SK-N-SH (cell line): ENCODE measurements at regions not wholly inside any gene's neighbourhood (a gene's known extent, or its start where the extent isn't known, plus 50 kb on each side); places are given as distances from the start of the nearest gene placed in this dataset.

Experiments
- CTCF ChIA-PET: fragments of 300-600, 350-600 bp; formaldehyde crosslinking; extraction: SDS; loops from one replicate; lab custom pipeline; 2021; lab: Yijun Ruan, JAX
- POLR2A ChIA-PET: fragments of 350-600 bp; sonication (Branson Sonifier 250); formaldehyde crosslinking; extraction: SDS; loops from one replicate; lab custom pipeline; 2020; ENCODE audit warnings: antibody characterized with exemption, inconsistent platforms; lab: Yijun Ruan, JAX
- DNase-seq: peaks from one replicate; pipeline ENCODE4 v3.0.0; 2012
- H2AFZ ChIP-seq: fragments of 200-600 bp; sonication (generic); 2 replicates; pipeline ENCODE4 v1.8.1; 2016; ENCODE audit warnings: antibody characterized with exemption, mild to moderate bottlenecking, low read depth
- H3F3A ChIP-seq: fragments of 200-600 bp; sonication (generic); replicated peaks from 2 replicates; pipeline ENCODE3; 2016; ENCODE audit warnings: antibody characterized with exemption, mild to moderate bottlenecking; ENCODE audit not compliant: insufficient read depth
- H3K27ac ChIP-seq, 2 experiments: fragments of 200-500 bp in 1 of 2; fragments of 200-600 bp in 1 of 2; sonication (Bioruptor generic) in 1 of 2; sonication (generic), shearing (Covaris generic) in 1 of 2; 2 replicates each; pipeline versions ENCODE4 v1.5.1 to v1.6.1; 2014 to 2016; ENCODE audit warnings: low read depth in 2 of 2, inconsistent platforms in 1 of 2, low read length in 1 of 2, mild to moderate bottlenecking in 1 of 2, mixed read lengths in 1 of 2
- H3K27me3 ChIP-seq: fragments of 200-600 bp; sonication (generic), shearing (Covaris generic); 2 replicates; pipeline ENCODE4 v1.6.1; 2016; ENCODE audit warnings: mixed run types; ENCODE audit not compliant: insufficient read depth
- H3K36me3 ChIP-seq, 2 experiments: fragments of 200-500 bp in 1 of 2; fragments of 200-600 bp in 1 of 2; sonication (Bioruptor generic) in 1 of 2; sonication (generic) in 1 of 2; replicated peaks in 1 of 2; 2 replicates each; pipeline versions ENCODE3 to v1.5.1; 2014 to 2016; ENCODE audit warnings: low read length in 1 of 2, mild to moderate bottlenecking in 1 of 2; ENCODE audit not compliant: insufficient read depth in 2 of 2, control insufficient read depth in 1 of 2
- H3K4me1 ChIP-seq, 2 experiments: fragments of 200-500 bp in 1 of 2; fragments of 200-600 bp in 1 of 2; sonication (Bioruptor generic) in 1 of 2; sonication (generic), shearing (Covaris generic) in 1 of 2; 2 replicates each; pipeline versions ENCODE4 v1.5.1 to v1.6.1; 2014 to 2016; ENCODE audit warnings: low read depth in 1 of 2, low read length in 1 of 2, mixed run types in 1 of 2; ENCODE audit not compliant: insufficient read depth in 2 of 2, control insufficient read depth in 1 of 2
- H3K4me2 ChIP-seq: fragments of 200-600 bp; sonication (generic), shearing (Covaris generic); 2 replicates; pipeline ENCODE4 v1.6.1; 2017; ENCODE audit warnings: mixed run types
- H3K4me3 ChIP-seq, 2 experiments: fragments of 200-500 bp in 1 of 2; fragments of 200-600 bp in 1 of 2; sonication (Bioruptor generic) in 1 of 2; sonication (generic), shearing (Covaris generic) in 1 of 2; 2 replicates each; pipeline versions ENCODE4 v1.5.1 to v1.8.1; 2014 to 2016; ENCODE audit warnings: low read depth in 2 of 2, inconsistent platforms in 1 of 2, low read length in 1 of 2, mild to moderate bottlenecking in 1 of 2, mixed read lengths in 1 of 2, moderate library complexity in 1 of 2
- H3K79me2 ChIP-seq: fragments of 200-600 bp; sonication (generic); 2 replicates; pipeline ENCODE4 v1.8.1; 2017; ENCODE audit warnings: mild to moderate bottlenecking; ENCODE audit not compliant: insufficient read depth
- H3K9ac ChIP-seq: fragments of 200-600 bp; sonication (generic); 2 replicates; pipeline ENCODE4 v1.6.1; 2017; ENCODE audit warnings: mixed run types
- H3K9me2 ChIP-seq: fragments of 200-600 bp; sonication (generic); 2 replicates; pipeline ENCODE4 v1.6.1; 2017; ENCODE audit warnings: mixed run types
- H3K9me3 ChIP-seq: fragments of 200-600 bp; sonication (generic); 2 replicates; pipeline ENCODE4 v1.6.1; 2017; ENCODE audit warnings: mixed run types, mild to moderate bottlenecking, moderate library complexity
- H4K20me1 ChIP-seq: fragments of 200-600 bp; sonication (generic); 2 replicates; pipeline ENCODE4 v1.6.1; 2017; ENCODE audit warnings: mild to moderate bottlenecking, mixed run types; ENCODE audit not compliant: insufficient read depth
- CHD2 ChIP-seq: fragments of 150-350 bp; IDR thresholded peaks from 2 replicates; pipeline ENCODE4 v1.6.1; 2018; ENCODE audit warnings: low read length; ENCODE audit not compliant: partially characterized antibody
- EZH2phosphoT487 ChIP-seq: fragments of 200-600 bp; sonication (generic); IDR thresholded peaks from 2 replicates; pipeline ENCODE4 v1.6.1; 2017; ENCODE audit warnings: low read depth, mixed run types, mild to moderate bottlenecking, antibody characterized with exemption, moderate library complexity, borderline replicate concordance
- FOSL2 ChIP-seq: IDR thresholded peaks from 2 replicates; pipeline ENCODE4 v1.4.0; 2012; ENCODE audit warnings: low read depth, mild to moderate bottlenecking, moderate library complexity, borderline replicate concordance
- FOXJ3 ChIP-seq: sonication (generic); formaldehyde crosslinking; IDR thresholded peaks from 2 replicates; pipeline ENCODE4 v1.5.1; 2020; ENCODE audit warnings: mild to moderate bottlenecking, missing genetic modification reagents
- GATA2 ChIP-seq: sonication (generic); formaldehyde crosslinking; IDR thresholded peaks from 2 replicates; pipeline ENCODE4 v1.5.0; 2020; ENCODE audit warnings: mild to moderate bottlenecking, missing genetic modification reagents
- JUND ChIP-seq: IDR thresholded peaks from 2 replicates; pipeline ENCODE4 v1.4.0; 2012
- MEF2A ChIP-seq: IDR thresholded peaks from 2 replicates; pipeline ENCODE4 v1.4.0; 2012; ENCODE audit warnings: low read depth, borderline replicate concordance
- MXI1 ChIP-seq: IDR thresholded peaks from 2 replicates; pipeline ENCODE4 v1.6.1; 2012; ENCODE audit warnings: mild to moderate bottlenecking, low read depth, low read length, improper control_type of control experiment
- NFIC ChIP-seq: IDR thresholded peaks from 2 replicates; pipeline ENCODE4 v1.4.0; 2012; ENCODE audit warnings: borderline replicate concordance
- POLR2AphosphoS5 ChIP-seq: IDR thresholded peaks from 2 replicates; pipeline ENCODE4 v1.6.1; 2012; ENCODE audit warnings: low read depth, low read length
- RAD21 ChIP-seq: IDR thresholded peaks from 2 replicates; pipeline ENCODE4 v1.6.1; 2012; ENCODE audit warnings: mild to moderate bottlenecking, low read length
- REST ChIP-seq: IDR thresholded peaks from 2 replicates; pipeline ENCODE4 v1.6.1; 2012; ENCODE audit warnings: mild to moderate bottlenecking, low read depth, low read length, moderate library complexity
- RXRA ChIP-seq: IDR thresholded peaks from 2 replicates; pipeline ENCODE4 v1.4.0; 2012; ENCODE audit warnings: low read depth, mild to moderate bottlenecking, borderline replicate concordance
- SMC3 ChIP-seq: IDR thresholded peaks from 2 replicates; pipeline ENCODE4 v1.6.1; 2012; ENCODE audit warnings: low read depth, low read length, improper control_type of control experiment
- TAF1 ChIP-seq: IDR thresholded peaks from 2 replicates; pipeline ENCODE4 v1.6.1; 2012; ENCODE audit warnings: low read depth, mild to moderate bottlenecking, low read length, moderate library complexity, borderline replicate concordance
- TCF12 ChIP-seq: IDR thresholded peaks from 2 replicates; pipeline ENCODE4 v1.4.0; 2012
- TEAD4 ChIP-seq: IDR thresholded peaks from 2 replicates; pipeline ENCODE4 v1.4.0; 2012; ENCODE audit warnings: mild to moderate bottlenecking, borderline replicate concordance; ENCODE audit not compliant: insufficient read depth
- USF2 ChIP-seq: fragments of 150-350 bp; IDR thresholded peaks from 2 replicates; pipeline ENCODE4 v1.6.1; 2017; ENCODE audit warnings: antibody characterized with exemption, low read length, low read depth, borderline replicate concordance
- ZBTB33 ChIP-seq: IDR thresholded peaks from 2 replicates; pipeline ENCODE4 v1.4.0; 2012; ENCODE audit warnings: low read depth, borderline replicate concordance
- WGBS: methylation state at CpG from one replicate; pipeline ENCODE4 v1.1.6; 2017; ENCODE audit warnings: low lambda C conversion rate; 5-methylcytosine and 5-hydroxymethylcytosine counted together
- TF ChIP-seq, protein P1 (sequence below): IDR thresholded peaks from 2 replicates; pipeline ENCODE4 v1.4.0; 2012; ENCODE audit warnings: low read depth

DNA sequence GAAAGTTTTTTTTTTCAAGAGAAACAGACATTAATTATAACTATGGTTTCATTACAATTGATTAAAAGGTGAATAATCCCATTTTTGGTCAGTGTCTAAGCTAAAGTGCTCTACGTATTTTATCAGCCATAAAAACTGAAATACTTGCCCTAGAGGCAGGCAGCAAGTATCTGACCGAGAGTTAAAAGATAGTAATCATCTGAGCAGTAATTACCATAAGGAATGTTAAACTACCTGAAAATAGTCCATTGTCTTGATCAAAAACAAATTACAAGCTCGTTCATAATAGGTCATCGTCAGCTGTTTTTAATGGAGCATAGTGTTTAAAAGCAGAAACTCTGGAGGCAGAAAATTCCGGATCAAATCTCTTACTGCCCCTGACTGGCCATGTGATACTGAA lies 105.7 kb upstream of the ZEB2 start:
- Histone ChIP-seq H3K36me3 (no peaks in the 10 kb centered on the region), H3K9ac (no peak overlapping the region), H3K4me3 (no peak overlapping the region), H3K27ac (no peak overlapping the region), H3K27me3 (no peaks in the 10 kb centered on the region), H3K9me2 (no peaks in the 10 kb centered on the region), H3K4me2 (no peak overlapping the region), H3K4me1 (no peaks in the 10 kb centered on the region; a peak in 1 of 4 replicates), H3K79me2 (no peaks in the 10 kb centered on the region), H2AFZ (no peak overlapping the region), H3F3A (no peaks in the 10 kb centered on the region), H4K20me1 (no peaks in the 10 kb centered on the region), H3K9me3 (no peaks in the 10 kb centered on the region)
- CTCF ChIA-PET = interaction anchor here (0.9 kb wide), 1 partner anchor 17 kb away, joined by 3 read pairs; no protein-coding TSS in a partner anchor
- 59% methylated on average over 5 of the region's 5 CpGs for WGBS
- POLR2A ChIA-PET = no interaction called here
- DNase-seq = no peak
- no peak for TF ChIP-seq TEAD4
- no peak for TF ChIP-seq GATA2
- TF ChIP-seq FOSL2 = no peak
- TF ChIP-seq USF2 = no peak
- no peak for TF ChIP-seq RAD21
- TF ChIP-seq ZBTB33 = no peak
- TF ChIP-seq MEF2A = no peak
- TF ChIP-seq, protein P1, sequence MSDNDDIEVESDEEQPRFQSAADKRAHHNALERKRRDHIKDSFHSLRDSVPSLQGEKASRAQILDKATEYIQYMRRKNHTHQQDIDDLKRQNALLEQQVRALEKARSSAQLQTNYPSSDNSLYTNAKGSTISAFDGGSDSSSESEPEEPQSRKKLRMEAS = no peak
- TF ChIP-seq SMC3 = no peak

DNA sequence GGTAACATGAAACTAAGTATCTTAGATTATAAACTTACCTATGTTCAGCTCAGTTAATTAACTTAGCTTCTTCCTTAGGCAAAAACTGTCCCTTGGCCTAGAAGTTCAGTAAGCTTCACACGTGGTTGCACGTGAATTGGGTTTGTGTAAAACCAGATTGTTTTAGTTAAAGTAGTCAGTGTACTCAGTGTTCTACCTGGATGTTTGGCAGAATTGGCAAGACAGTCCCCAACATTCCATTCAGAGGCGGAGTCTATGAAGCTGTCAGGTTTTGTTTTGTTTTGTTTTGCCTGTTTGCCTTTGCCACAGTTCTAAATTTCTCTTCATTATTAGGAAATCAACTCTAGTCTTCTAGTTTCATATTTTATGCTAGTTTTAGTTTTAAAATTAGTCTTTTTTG lies 105.3 kb upstream of the ZEB2 start:
- Histone ChIP-seq H2AFZ (no peak overlapping the region), H3K27me3 (no peaks in the 10 kb centered on the region), H3K4me3 (no peak overlapping the region), H3K4me2 (no peak overlapping the region), H3K9me2 (no peaks in the 10 kb centered on the region), H3K9me3 (no peaks in the 10 kb centered on the region), H3K4me1 (no peaks in the 10 kb centered on the region; a peak in 1 of 4 replicates), H4K20me1 (no peaks in the 10 kb centered on the region), H3K36me3 (no peaks in the 10 kb centered on the region), H3K9ac (no peak overlapping the region), H3F3A (no peaks in the 10 kb centered on the region), H3K27ac (no peak overlapping the region), H3K79me2 (no peaks in the 10 kb centered on the region)
- DNase-seq = no peak
- CTCF ChIA-PET = no interaction called here
- TF ChIP-seq POLR2AphosphoS5 = no peak
- TF ChIP-seq RXRA = no peak
- no peak for TF ChIP-seq TCF12
- no peak for TF ChIP-seq USF2
- no peak for TF ChIP-seq MXI1
- TF ChIP-seq CHD2 = no peak
- no peak for TF ChIP-seq NFIC
- TF ChIP-seq TEAD4 = no peak
- no peak for TF ChIP-seq JUND
- TF ChIP-seq FOXJ3 (CRISPR knock-in tag) = no peak
- no peak for TF ChIP-seq TAF1
- TF ChIP-seq EZH2phosphoT487 = no peak
- TF ChIP-seq REST = no peak
- POLR2A ChIA-PET = no interaction called here
- WGBS = 93% methylated on average over 3 of the region's 3 CpGs
